GM12865 (cell line): ENCODE measurements at regions not wholly inside any gene's neighbourhood (a gene's known extent, or its start where the extent isn't known, plus 50 kb on each side); places are given as distances from the start of the nearest gene placed in this dataset.

ENCODE experiments used
- DNase-seq: peaks from one replicate; pipeline ENCODE4 v3.0.0; 2010; ENCODE audit warnings: low read depth
- H3K4me3 ChIP-seq: 2 replicates; pipeline ENCODE4 v1.5.1; 2011; ENCODE audit warnings: mild to moderate bottlenecking, low read depth, low read length, control low read depth
- TF ChIP-seq, protein P1 (sequence below): IDR thresholded peaks from 2 replicates; pipeline ENCODE4 v1.5.1; 2011; ENCODE audit warnings: low read length, control low read depth, low read depth, inconsistent platforms; ENCODE audit not compliant: insufficient read depth; ENCODE audit errors: missing control alignments

DNA sequence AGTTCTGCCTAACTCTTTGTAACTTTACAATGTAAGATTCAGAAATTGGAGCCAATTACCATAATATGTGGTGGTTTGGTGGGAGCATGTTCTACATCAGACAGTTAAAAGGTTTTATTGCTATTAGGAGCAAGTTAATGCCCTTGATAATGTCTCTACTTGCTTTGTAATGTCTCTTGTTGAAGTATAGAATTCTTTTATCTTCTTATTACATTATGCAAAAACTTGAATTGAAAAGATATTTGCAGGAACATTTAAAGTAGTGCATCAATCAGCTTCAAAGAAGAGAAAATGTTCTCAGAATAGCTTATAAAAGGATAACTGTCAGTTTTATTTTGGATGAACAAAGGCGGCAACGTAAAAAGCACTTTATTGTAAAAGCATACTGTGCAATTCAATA, 77.8 kb downstream of the RWDD3 start:
- no peak overlapping the region for H3K4me3 ChIP-seq
- no peak for DNase-seq
- TF ChIP-seq, protein P1, sequence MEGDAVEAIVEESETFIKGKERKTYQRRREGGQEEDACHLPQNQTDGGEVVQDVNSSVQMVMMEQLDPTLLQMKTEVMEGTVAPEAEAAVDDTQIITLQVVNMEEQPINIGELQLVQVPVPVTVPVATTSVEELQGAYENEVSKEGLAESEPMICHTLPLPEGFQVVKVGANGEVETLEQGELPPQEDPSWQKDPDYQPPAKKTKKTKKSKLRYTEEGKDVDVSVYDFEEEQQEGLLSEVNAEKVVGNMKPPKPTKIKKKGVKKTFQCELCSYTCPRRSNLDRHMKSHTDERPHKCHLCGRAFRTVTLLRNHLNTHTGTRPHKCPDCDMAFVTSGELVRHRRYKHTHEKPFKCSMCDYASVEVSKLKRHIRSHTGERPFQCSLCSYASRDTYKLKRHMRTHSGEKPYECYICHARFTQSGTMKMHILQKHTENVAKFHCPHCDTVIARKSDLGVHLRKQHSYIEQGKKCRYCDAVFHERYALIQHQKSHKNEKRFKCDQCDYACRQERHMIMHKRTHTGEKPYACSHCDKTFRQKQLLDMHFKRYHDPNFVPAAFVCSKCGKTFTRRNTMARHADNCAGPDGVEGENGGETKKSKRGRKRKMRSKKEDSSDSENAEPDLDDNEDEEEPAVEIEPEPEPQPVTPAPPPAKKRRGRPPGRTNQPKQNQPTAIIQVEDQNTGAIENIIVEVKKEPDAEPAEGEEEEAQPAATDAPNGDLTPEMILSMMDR: no peak

GRCh38 chr1:95312181-95312580, 78.2 kb downstream of the RWDD3 start:
- no peak overlapping the region for H3K4me3 ChIP-seq
- TF ChIP-seq, protein P1: no peak
- no peak for DNase-seq

GRCh38 chr1:95313527-95313926, 79.5 kb downstream of the RWDD3 start:
- no peak for DNase-seq
- TF ChIP-seq, protein P1: no peak
- H3K4me3 ChIP-seq: no peak overlapping the region

GRCh38 chr1:95321531-95321930, 87.5 kb downstream of the RWDD3 start:
- TF ChIP-seq, protein P1: no peak
- DNase-seq: no peak
- no peak overlapping the region for H3K4me3 ChIP-seq

GRCh38 chr1:95323123-95323522, 89.1 kb downstream of the RWDD3 start:
- H3K4me3 ChIP-seq: no peak overlapping the region
- DNase-seq: no peak
- TF ChIP-seq, protein P1: no peak

DNA sequence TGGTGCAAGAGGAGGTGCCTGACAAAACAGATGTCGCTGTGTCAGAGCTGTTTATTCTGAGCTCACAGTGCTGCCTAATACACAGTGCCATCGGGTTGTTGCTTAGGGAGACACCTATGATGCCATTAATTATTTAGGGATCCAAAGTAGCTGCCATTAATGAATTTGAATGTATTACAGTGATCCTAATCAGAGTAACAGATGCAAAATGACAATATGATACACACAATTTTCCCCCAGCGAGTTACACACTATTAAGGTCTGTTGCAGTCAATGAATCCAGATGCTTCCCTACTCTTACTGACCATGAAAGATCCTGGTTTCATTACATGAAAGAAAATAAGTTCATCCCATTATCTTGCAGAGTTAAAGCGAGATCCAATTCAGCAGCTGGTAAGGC, 91.3 kb downstream of the RWDD3 start:
- no peak for DNase-seq
- no peak overlapping the region for H3K4me3 ChIP-seq
- TF ChIP-seq, protein P1: no peak

DNA sequence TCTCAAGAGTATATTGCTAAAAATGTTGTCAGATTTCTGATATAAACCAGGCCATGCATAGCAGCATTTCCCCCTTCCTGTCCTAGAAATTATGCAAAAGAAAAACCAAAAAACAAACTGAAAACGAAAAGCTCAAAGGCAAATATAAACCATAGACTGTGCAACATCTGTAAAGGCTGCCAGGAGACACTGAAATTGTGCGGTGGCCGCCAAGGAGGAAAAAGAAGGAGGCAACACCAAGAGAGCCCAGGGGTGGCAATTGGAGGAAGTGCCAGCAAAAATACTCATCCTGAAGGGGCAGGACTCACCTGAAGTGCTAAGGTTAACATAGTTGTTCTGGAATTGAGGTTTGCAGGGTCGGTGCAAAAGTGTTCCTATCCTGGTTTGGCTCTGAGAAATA, 92.0 kb downstream of the RWDD3 start:
- TF ChIP-seq, protein P1: no peak
- DNase-seq: no peak

More for the DNA sequence above, 92.0 kb downstream of the RWDD3 start:
- H3K4me3 ChIP-seq: no peak overlapping the region
